NCI-H69 (cell line): ENCODE measurements at regions not wholly inside any gene's neighbourhood (a gene's known extent, or its start where the extent isn't known, plus 50 kb on each side); places are given as distances from the start of the nearest gene placed in this dataset.
A peak's percentile ranks its signal among the peaks of the same experiment; 100 is the strongest.

Source experiments
- DNase-seq: peaks from one replicate; lab custom pipeline; 2025; lab: John Stamatoyannopoulos, UW

GRCh38 chr15:94535298-94536048, 304.1 kb downstream of the MCTP2 start:
- DNase-seq: peak; percentile 1

GRCh38 chr15:94536549-94536948, 305.2 kb downstream of the MCTP2 start:
- DNase-seq: no peak

GRCh38 chr15:94538280-94538679, 306.9 kb downstream of the MCTP2 start:
- no peak for DNase-seq

- no peak for DNase-seq
Observed at GRCh38 chr15:94542391-94542790, 311.0 kb downstream of the MCTP2 start.

- DNase-seq: no peak
Observed at GRCh38 chr15:94546808-94547207, 315.4 kb downstream of the MCTP2 start.

GRCh38 chr15:94547711-94548110, 316.4 kb downstream of the MCTP2 start:
- no peak for DNase-seq

- DNase-seq: peak; percentile 2
Observed at GRCh38 chr15:94555841-94556519, 324.6 kb downstream of the MCTP2 start.

GRCh38 chr15:94561036-94561689, 329.8 kb downstream of the MCTP2 start:
- no peak for DNase-seq

- no peak for DNase-seq
Observed at GRCh38 chr15:94563456-94563855, 332.1 kb downstream of the MCTP2 start.

- DNase-seq: peak; percentile 33
Observed at GRCh38 chr15:94576889-94577533, 345.6 kb downstream of the MCTP2 start.

GRCh38 chr15:94579286-94579685, 347.9 kb downstream of the MCTP2 start:
- peak; percentile 49 for DNase-seq

GRCh38 chr15:94580211-94580885, 349.0 kb downstream of the MCTP2 start:
- no peak for DNase-seq

- peak; percentile 39 for DNase-seq
Observed at GRCh38 chr15:94582368-94582767, 351.0 kb downstream of the MCTP2 start.

- no peak for DNase-seq
Observed at GRCh38 chr15:94584833-94585244, 353.5 kb downstream of the MCTP2 start.

- DNase-seq: no peak
Observed at GRCh38 chr15:94586099-94586498, 354.7 kb downstream of the MCTP2 start.

GRCh38 chr15:94587113-94587512, 355.8 kb downstream of the MCTP2 start:
- DNase-seq: no peak

- DNase-seq: no peak
Observed at GRCh38 chr15:94588993-94589392, 357.6 kb downstream of the MCTP2 start.

GRCh38 chr15:94592495-94592894, 361.1 kb downstream of the MCTP2 start:
- no peak for DNase-seq

- no peak for DNase-seq
Observed at GRCh38 chr15:94596707-94597106, 365.3 kb downstream of the MCTP2 start.

- no peak for DNase-seq
Observed at GRCh38 chr15:94600505-94600904, 369.1 kb downstream of the MCTP2 start.

GRCh38 chr15:94602754-94603470, 371.6 kb downstream of the MCTP2 start:
- no peak for DNase-seq
